HepG2 (cell line): ENCODE measurements at regions not wholly inside any gene's neighbourhood (a gene's known extent, or its start where the extent isn't known, plus 50 kb on each side); places are given as distances from the start of the nearest gene placed in this dataset.

Experiments used
- ATAC-seq: fragments of 200-7000 bp; cut with Tn5 transposase; 3 replicates; pipeline ENCODE4 v1.9.1; 2020; ENCODE audit warnings: mild to moderate bottlenecking, moderate library complexity
- BruUV-seq: library from RNA; stranded (reverse); fragments of 400-500 nt; replicated peaks from 2 replicates; lab custom pipeline; 2021; lab: Mats Ljungman, UMichigan
- CTCF ChIA-PET: fragments of 300-600 bp; formaldehyde crosslinking; extraction: SDS; loops from one replicate; lab custom pipeline; 2021; ENCODE audit warnings: low total read pairs, inconsistent platforms, low intra/inter-chr PET ratio; lab: Yijun Ruan, JAX
- POLR2A ChIA-PET: fragments of 350-600 bp; sonication (Branson Sonifier 250); formaldehyde crosslinking; loops from one replicate; lab custom pipeline; 2020; ENCODE audit warnings: antibody characterized with exemption, inconsistent platforms; lab: Yijun Ruan, JAX
- DNase-seq: peaks from one replicate; pipeline ENCODE4 v3.0.0-alpha.2; 2015; ENCODE audit warnings: low spot score
- FAIRE-seq: peaks from 3 replicates; lab custom pipeline; 2011; peaks lifted over from hg19 to GRCh38; lab: Jason Lieb, UNC
- H2AFZ ChIP-seq: one replicate; pipeline ENCODE4 v1.6.1; 2011; ENCODE audit warnings: low read length, inconsistent platforms
- H3K27ac ChIP-seq: fragments of 300-600 bp; 3 replicates; pipeline ENCODE4 v1.8.0; 2011; ENCODE audit warnings: mixed run types, mild to moderate bottlenecking, mixed read lengths, low read length, inconsistent platforms; ENCODE audit not compliant: insufficient read depth; ENCODE audit errors: extremely low read length
- H3K27me3 ChIP-seq, 2 experiments: fragments of 200-600 bp in 1 of 2; 2 replicates in 1 of 2; 3 replicates in 1 of 2; pipeline versions ENCODE4 v1.6.0 to v1.8.0; 2011; ENCODE audit warnings: low read length in 2 of 2, mild to moderate bottlenecking in 2 of 2, moderate library complexity in 2 of 2, inconsistent platforms in 1 of 2; ENCODE audit not compliant: insufficient read depth in 2 of 2, control insufficient read depth in 1 of 2
- H3K36me3 ChIP-seq, 2 experiments: fragments of 200-600 bp in 1 of 2; replicated peaks in 1 of 2; 2 replicates in 1 of 2; 3 replicates in 1 of 2; pipeline versions ENCODE4 v1.5.1 to v1.8.0; 2011; ENCODE audit warnings: low read length in 2 of 2, inconsistent platforms in 1 of 2; ENCODE audit not compliant: insufficient read depth in 2 of 2, control insufficient read depth in 1 of 2
- H3K4me1 ChIP-seq: 2 replicates; pipeline ENCODE4 v1.5.1; 2012; ENCODE audit warnings: low read length, inconsistent platforms; ENCODE audit not compliant: insufficient read depth
- H3K4me2 ChIP-seq: 2 replicates; pipeline ENCODE4 v1.6.0; 2011; ENCODE audit warnings: low read depth, low read length, inconsistent platforms
- H3K4me3 ChIP-seq, 3 experiments: fragments of 200-600 bp in 1 of 3; sonication (generic), shearing (Covaris generic) in 1 of 3; replicated peaks in 1 of 3; 2 replicates each; pipeline ENCODE4 v1.5.1; 2011 to 2016; ENCODE audit warnings: low read length in 3 of 3, inconsistent platforms in 2 of 3, low read depth in 2 of 3, mild to moderate bottlenecking in 2 of 3, control low read depth in 1 of 3, mixed read lengths in 1 of 3; ENCODE audit not compliant: insufficient read depth in 1 of 3
- H3K79me2 ChIP-seq: one replicate; pipeline ENCODE4 v1.6.1; 2011; ENCODE audit warnings: low read length, inconsistent platforms; ENCODE audit not compliant: insufficient read depth
- H3K9ac ChIP-seq: 2 replicates; pipeline ENCODE4 v1.6.0; 2011; ENCODE audit warnings: mild to moderate bottlenecking, low read depth, low read length, inconsistent platforms; ENCODE audit not compliant: insufficient read depth
- H3K9me3 ChIP-seq: 2 replicates; pipeline ENCODE4 v1.5.1; 2012; ENCODE audit warnings: mild to moderate bottlenecking, low read length
- H4K20me1 ChIP-seq: 2 replicates; pipeline ENCODE4 v1.6.0; 2011; ENCODE audit warnings: inconsistent platforms, mild to moderate bottlenecking, low read length, moderate library complexity; ENCODE audit not compliant: insufficient read depth
- CHD2 ChIP-seq: IDR thresholded peaks from 2 replicates; pipeline ENCODE4 v1.6.1; 2011; ENCODE audit warnings: low read depth, low read length, improper control_type of control experiment
- KDM3A ChIP-seq: IDR thresholded peaks from 2 replicates; pipeline ENCODE4 v1.6.1; 2018; ENCODE audit warnings: low read depth, missing compliant biosample characterization
- NCOA1 ChIP-seq: sonication (generic); formaldehyde crosslinking; IDR thresholded peaks from 2 replicates; pipeline ENCODE4 v1.9.0; 2021; ENCODE audit warnings: missing genetic modification reagents
- PRMT3 ChIP-seq: sonication (generic); formaldehyde crosslinking; IDR thresholded peaks from 2 replicates; pipeline ENCODE4 v1.8.1; 2022; ENCODE audit warnings: low read depth, mild to moderate bottlenecking, moderate library complexity, missing genetic modification reagents, borderline replicate concordance
- RXRB ChIP-seq: IDR thresholded peaks from 2 replicates; pipeline ENCODE4 v1.6.1; 2016; ENCODE audit warnings: borderline replicate concordance, missing genetic modification reagents, missing compliant biosample characterization
- SRSF9 ChIP-seq: fragments of 200-400 bp; formaldehyde crosslinking; IDR thresholded peaks from 2 replicates; pipeline ENCODE4 v1.6.1; 2018; ENCODE audit warnings: borderline replicate concordance, mild to moderate bottlenecking, low read depth, low read length; ENCODE audit not compliant: insufficient read depth, poor library complexity, severe bottlenecking
- STAT6 ChIP-seq: sonication (generic); formaldehyde crosslinking; IDR thresholded peaks from 2 replicates; pipeline ENCODE4 v1.4.0; 2020; ENCODE audit warnings: missing genetic modification reagents, mild to moderate bottlenecking, borderline replicate concordance
- ZNF414 ChIP-seq: sonication (generic); formaldehyde crosslinking; IDR thresholded peaks from 2 replicates; pipeline ENCODE4 v1.5.0; 2020; ENCODE audit warnings: missing genetic modification reagents
- WGBS: methylation state at CpG from one replicate; pipeline ENCODE4 v1.1.6; 2017; ENCODE audit warnings: low lambda C conversion rate; 5-methylcytosine and 5-hydroxymethylcytosine counted together
- in situ Hi-C: cut with HindIII; loops from 2 replicates; pipeline ENCODE4 v1.10.0; 2017; ENCODE audit warnings: low pct_unique_long_range_greater_than_20kb; ENCODE audit not compliant: extremely low pct_ligation_motif_present
- intact Hi-C: fragments of 100-400 bp; cut with micrococcal nuclease; formaldehyde crosslinking; loops from one replicate; pipeline ENCODE4 v1.10.0; 2022; ENCODE audit not compliant: unreplicated experiment
- TF ChIP-seq, protein P1 (sequence below): sonication (generic); formaldehyde crosslinking; conservative IDR thresholded peaks from 2 replicates; pipeline ENCODE4 v1.4.0; 2020; ENCODE audit warnings: missing genetic modification reagents

- 21% methylated on average over 12 of the region's 12 CpGs for WGBS
- Histone ChIP-seq H3K36me3 (no peaks in the 10 kb centered on the region), H3K4me1 (no peaks in the 10 kb centered on the region), H3K9ac (no peak overlapping the region), H3K79me2 (no peaks in the 10 kb centered on the region), H3K27ac (no peak overlapping the region)
- FAIRE-seq (no peak), DNase-seq (no peak)
- intact Hi-C loops: no loop called here
- no peak for TF ChIP-seq PRMT3 (CRISPR knock-in tag)
- TF ChIP-seq ZNF414 (CRISPR knock-in tag): no peak
- TF ChIP-seq, protein P1, sequence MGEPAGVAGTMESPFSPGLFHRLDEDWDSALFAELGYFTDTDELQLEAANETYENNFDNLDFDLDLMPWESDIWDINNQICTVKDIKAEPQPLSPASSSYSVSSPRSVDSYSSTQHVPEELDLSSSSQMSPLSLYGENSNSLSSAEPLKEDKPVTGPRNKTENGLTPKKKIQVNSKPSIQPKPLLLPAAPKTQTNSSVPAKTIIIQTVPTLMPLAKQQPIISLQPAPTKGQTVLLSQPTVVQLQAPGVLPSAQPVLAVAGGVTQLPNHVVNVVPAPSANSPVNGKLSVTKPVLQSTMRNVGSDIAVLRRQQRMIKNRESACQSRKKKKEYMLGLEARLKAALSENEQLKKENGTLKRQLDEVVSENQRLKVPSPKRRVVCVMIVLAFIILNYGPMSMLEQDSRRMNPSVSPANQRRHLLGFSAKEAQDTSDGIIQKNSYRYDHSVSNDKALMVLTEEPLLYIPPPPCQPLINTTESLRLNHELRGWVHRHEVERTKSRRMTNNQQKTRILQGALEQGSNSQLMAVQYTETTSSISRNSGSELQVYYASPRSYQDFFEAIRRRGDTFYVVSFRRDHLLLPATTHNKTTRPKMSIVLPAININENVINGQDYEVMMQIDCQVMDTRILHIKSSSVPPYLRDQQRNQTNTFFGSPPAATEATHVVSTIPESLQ: no peak
- no peak for TF ChIP-seq NCOA1 (CRISPR knock-in tag)
- TF ChIP-seq KDM3A (CRISPR knock-in tag): no peak
- no peak for TF ChIP-seq RXRB (CRISPR knock-in tag)
- no peak for TF ChIP-seq STAT6
- TF ChIP-seq SRSF9: no peak
- no peak for TF ChIP-seq CHD2
- TF ChIP-seq, all 625 proteins: peak for 0
- ChIA-PET CTCF (no interaction called here), POLR2A (no interaction called here)
- Histone ChIP-seq H3K4me2 (no peak overlapping the region), H3K27me3 (no peaks in the 10 kb centered on the region), H3K4me3 (no peak overlapping the region), H4K20me1 (no peaks in the 10 kb centered on the region), H2AFZ (no peak overlapping the region), H3K9me3 (no peaks in the 10 kb centered on the region)
- ATAC-seq: no peak
- no TSS peak for BruUV-seq
- in situ Hi-C loops: no loop called here
Measured at GRCh38 chr3:143200001-143200924, 80.7 kb downstream of the CHST2 start.
